ENCODE measurements at regions not wholly inside any gene's neighbourhood (a gene's known extent, or its start where the extent isn't known, plus 50 kb on each side); places are given as distances from the start of the nearest gene placed in this dataset.

DNA sequence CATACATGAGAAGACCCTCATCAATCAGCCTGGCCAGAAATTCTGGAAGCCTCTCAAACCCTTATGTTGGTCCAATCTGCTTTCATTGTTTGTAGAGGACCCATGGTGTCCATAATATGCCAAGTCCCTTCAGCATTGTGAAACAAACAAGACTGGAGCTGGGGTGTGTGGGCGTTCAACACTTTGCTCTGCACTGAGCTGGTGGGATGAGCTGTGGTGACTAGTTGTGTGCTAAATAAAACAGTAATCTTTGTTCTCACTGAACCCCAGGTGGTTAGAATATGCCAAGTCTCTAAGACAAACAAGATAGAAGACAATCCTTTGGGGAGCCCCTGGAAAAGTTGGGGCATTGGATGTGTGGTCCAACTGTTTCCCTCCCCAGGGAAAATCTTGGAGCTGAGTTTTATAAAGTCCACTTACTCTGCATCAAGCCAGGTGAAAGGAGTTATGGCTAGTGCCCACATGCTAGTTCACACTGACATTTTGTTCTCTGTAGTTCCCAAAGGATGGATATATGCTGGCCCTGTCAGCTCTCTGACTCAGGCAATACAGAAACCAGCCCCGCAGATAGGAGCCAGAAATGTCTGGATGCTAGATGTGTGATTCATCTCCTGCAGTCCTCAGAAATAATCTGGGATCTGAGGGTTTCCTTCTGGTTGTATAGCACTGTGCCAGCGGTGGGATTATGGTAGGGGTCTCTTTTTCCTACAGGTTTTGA is 260.2 kb downstream of the TMX3 start:
- TF ChIP-seq, protein P1, sequence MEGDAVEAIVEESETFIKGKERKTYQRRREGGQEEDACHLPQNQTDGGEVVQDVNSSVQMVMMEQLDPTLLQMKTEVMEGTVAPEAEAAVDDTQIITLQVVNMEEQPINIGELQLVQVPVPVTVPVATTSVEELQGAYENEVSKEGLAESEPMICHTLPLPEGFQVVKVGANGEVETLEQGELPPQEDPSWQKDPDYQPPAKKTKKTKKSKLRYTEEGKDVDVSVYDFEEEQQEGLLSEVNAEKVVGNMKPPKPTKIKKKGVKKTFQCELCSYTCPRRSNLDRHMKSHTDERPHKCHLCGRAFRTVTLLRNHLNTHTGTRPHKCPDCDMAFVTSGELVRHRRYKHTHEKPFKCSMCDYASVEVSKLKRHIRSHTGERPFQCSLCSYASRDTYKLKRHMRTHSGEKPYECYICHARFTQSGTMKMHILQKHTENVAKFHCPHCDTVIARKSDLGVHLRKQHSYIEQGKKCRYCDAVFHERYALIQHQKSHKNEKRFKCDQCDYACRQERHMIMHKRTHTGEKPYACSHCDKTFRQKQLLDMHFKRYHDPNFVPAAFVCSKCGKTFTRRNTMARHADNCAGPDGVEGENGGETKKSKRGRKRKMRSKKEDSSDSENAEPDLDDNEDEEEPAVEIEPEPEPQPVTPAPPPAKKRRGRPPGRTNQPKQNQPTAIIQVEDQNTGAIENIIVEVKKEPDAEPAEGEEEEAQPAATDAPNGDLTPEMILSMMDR (IDR thresholded peaks at IDR 0.05), result no peak
- no peak for TF ChIP-seq POLR2A (IDR thresholded peaks at IDR 0.05)
